ENCODE measurements at regions not wholly inside any gene's neighbourhood (a gene's known extent, or its start where the extent isn't known, plus 50 kb on each side); places are given as distances from the start of the nearest gene placed in this dataset.

DNA sequence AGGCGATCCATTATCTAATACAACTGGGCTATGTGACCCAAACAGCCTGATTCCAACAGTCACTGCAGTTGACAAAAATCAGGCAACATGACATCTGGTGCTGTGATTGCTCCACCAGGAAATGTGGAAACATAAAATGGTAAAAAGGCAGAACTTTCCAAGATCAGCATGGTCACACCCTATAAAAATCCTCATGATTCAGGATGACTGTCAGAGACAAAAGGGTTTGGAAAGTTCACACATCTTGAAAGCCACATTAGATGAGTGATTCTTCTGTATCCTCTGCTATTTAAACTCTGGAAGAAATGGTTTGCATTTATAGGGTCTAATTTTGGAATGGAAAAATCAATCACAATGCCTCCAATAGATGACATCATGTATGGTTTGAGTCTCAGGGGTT, 662.6 kb upstream of the IGFBP3 start:
- TF ChIP-seq POLR2A (IDR thresholded peaks at IDR 0.05; ENCODE audit: low read depth, low read length) (no peak), POLR2AphosphoS5 (IDR thresholded peaks at IDR 0.05; ENCODE audit: low read depth, low read length) (no peak), TAF1 (IDR thresholded peaks at IDR 0.05; ENCODE audit: low read depth, low read length) (no peak)
